ENCODE measurements at regions not wholly inside any gene's neighbourhood (a gene's known extent, or its start where the extent isn't known, plus 50 kb on each side); places are given as distances from the start of the nearest gene placed in this dataset.

- TF ChIP-seq CTCF (conservative IDR thresholded peaks at IDR 0.05; ENCODE audit: low read length) (no peak), EZH2phosphoT487 (IDR thresholded peaks at IDR 0.05; ENCODE audit: borderline replicate concordance, low read depth, low read length) (no peak)
Measured at GRCh38 chr4:104750008-104750407, 255.3 kb upstream of the CXXC4 start.
